ENCODE measurements at regions not wholly inside any gene's neighbourhood (a gene's known extent, or its start where the extent isn't known, plus 50 kb on each side); places are given as distances from the start of the nearest gene placed in this dataset.

DNA sequence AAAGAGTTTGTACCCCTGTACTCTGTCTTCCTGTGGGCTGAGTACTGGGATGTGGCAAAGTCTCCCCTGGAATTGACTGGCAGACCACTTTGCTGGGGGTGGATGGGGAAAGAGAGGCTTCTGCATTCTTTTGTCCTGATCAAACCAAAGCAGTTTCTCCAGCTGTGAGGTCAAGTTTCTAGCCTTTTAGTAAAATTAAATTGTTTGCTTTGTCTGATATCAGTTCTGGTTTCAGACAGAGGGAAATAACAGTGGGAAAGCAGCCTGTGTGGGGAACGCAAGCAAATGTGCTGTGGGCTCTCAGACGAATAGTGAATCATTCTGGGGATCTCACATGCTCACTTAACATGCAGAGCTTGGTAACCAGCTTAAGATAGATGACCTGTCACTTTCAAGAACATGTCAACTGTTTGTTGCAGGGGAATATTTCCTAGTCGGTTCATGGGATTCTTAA, 151.6 kb downstream of the FAT3 start:
- 20% methylated on average over 3 of the region's 3 CpGs for WGBS (ENCODE audit: missing lambda C conversion rate)
- Histone ChIP-seq H3K4me1 (peaks cover 10% of the 10 kb centered on the region), H3K9me3 (no peaks in the 10 kb centered on the region), H3K27ac (no peak overlapping the region), H3K4me3 (no peak overlapping the region), H3K4me2 (peak overlapping the region; percentile 33; the same call in 2 of the 3 replicates)
- ATAC-seq = peak in 1 of 2 experiments; percentile 70; a peak in 3 of 6 replicates
- TF ChIP-seq NR3C1 (IDR thresholded peaks at IDR 0.05) (no peak), ZSCAN20 (CRISPR knock-in tag; IDR thresholded peaks at IDR 0.05) (no peak), EP300 (IDR thresholded peaks at IDR 0.05) (no peak), ZFP36 (IDR thresholded peaks at IDR 0.05; ENCODE audit: borderline replicate concordance, partially characterized antibody) (no peak), RAD21 (conservative IDR thresholded peaks at IDR 0.05 in 1 of 2, IDR thresholded peaks at IDR 0.05 in 1 of 2) (no peak), NFE2L2 (conservative IDR thresholded peaks at IDR 0.05; ENCODE audit: low read length) (no peak), RNF2 (IDR thresholded peaks at IDR 0.05; ENCODE audit: borderline replicate concordance, low read depth) (no peak), HOXB5 (CRISPR knock-in tag; IDR thresholded peaks at IDR 0.05) (no peak), POLR2AphosphoS2 (conservative IDR thresholded peaks at IDR 0.05; ENCODE audit: low read length) (no peak), RCOR1 (IDR thresholded peaks at IDR 0.05; ENCODE audit: low read depth, low read length) (no peak), KDM5A (IDR thresholded peaks at IDR 0.05) (no peak)
- TF ChIP-seq, protein P1, sequence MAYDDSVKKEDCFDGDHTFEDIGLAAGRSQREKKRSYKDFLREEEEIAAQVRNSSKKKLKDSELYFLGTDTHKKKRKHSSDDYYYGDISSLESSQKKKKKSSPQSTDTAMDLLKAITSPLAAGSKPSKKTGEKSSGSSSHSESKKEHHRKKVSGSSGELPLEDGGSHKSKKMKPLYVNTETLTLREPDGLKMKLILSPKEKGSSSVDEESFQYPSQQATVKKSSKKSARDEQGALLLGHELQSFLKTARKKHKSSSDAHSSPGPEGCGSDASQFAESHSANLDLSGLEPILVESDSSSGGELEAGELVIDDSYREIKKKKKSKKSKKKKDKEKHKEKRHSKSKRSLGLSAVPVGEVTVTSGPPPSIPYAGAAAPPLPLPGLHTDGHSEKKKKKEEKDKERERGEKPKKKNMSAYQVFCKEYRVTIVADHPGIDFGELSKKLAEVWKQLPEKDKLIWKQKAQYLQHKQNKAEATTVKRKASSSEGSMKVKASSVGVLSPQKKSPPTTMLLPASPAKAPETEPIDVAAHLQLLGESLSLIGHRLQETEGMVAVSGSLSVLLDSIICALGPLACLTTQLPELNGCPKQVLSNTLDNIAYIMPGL (CRISPR knock-in tag; IDR thresholded peaks at IDR 0.05; ENCODE audit: borderline replicate concordance) = no peak
- peak in 1 of 2 experiments; percentile 45 for DNase-seq (ENCODE audit: low read depth in 1 of 2, low spot score in 1 of 2)
- no peak for FAIRE-seq
- CTCF ChIA-PET = interaction anchor here (0.9 to 1.8 kb wide), 3 partner anchors 8 to 20 kb away, joined by 3 to 5 read pairs (median 5); no protein-coding TSS in a partner anchor
- POLR2A ChIA-PET = no interaction called here

DNA sequence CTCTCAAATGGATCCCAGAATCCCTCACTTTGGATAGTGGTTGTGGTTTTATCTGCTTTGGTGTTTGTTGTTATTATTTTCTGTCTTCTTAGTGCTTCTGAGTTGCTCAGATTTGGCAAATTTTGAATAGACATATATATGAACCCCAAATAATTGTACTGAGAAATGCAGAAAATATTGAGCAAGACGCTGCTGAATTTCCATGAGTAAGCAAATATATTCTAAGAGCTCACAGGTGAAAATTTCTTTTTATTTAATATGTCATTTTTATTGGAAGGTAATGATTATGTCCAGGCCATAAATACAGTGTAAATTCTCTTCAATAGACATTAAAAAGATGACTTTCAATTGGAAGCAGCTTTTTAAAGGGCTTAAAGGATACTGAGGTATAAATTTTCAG, 152.1 kb downstream of the FAT3 start:
- DNase-seq (ENCODE audit: low read depth in 1 of 2, low spot score in 1 of 2) (no peak), ATAC-seq (no peak), FAIRE-seq (no peak)
- Histone ChIP-seq H3K27ac (no peak overlapping the region), H3K4me3 (no peak overlapping the region), H3K4me1 (peaks cover 10% of the 10 kb centered on the region), H3K4me2 (peak overlapping the region; percentile 33; the same call in 2 of the 3 replicates), H3K9me3 (no peaks in the 10 kb centered on the region)
- ChIA-PET POLR2A (no interaction called here), CTCF (interaction anchor here (0.9 to 1.8 kb wide), 3 partner anchors 8 to 19 kb away, joined by 3 to 5 read pairs (median 5); no protein-coding TSS in a partner anchor)
- 72% methylated on average over 1 of the region's 1 CpG for WGBS (ENCODE audit: missing lambda C conversion rate)
- no peak for TF ChIP-seq KDM5A (IDR thresholded peaks at IDR 0.05)
- TF ChIP-seq, protein P2, sequence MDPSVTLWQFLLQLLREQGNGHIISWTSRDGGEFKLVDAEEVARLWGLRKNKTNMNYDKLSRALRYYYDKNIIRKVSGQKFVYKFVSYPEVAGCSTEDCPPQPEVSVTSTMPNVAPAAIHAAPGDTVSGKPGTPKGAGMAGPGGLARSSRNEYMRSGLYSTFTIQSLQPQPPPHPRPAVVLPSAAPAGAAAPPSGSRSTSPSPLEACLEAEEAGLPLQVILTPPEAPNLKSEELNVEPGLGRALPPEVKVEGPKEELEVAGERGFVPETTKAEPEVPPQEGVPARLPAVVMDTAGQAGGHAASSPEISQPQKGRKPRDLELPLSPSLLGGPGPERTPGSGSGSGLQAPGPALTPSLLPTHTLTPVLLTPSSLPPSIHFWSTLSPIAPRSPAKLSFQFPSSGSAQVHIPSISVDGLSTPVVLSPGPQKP (IDR thresholded peaks at IDR 0.05; ENCODE audit: low read depth, low read length) = no peak
- TF ChIP-seq FOXS1 (CRISPR knock-in tag; IDR thresholded peaks at IDR 0.05) = no peak
- peak; percentile 57 for TF ChIP-seq MAFK (IDR thresholded peaks at IDR 0.05; ENCODE audit: partially characterized antibody)

DNA sequence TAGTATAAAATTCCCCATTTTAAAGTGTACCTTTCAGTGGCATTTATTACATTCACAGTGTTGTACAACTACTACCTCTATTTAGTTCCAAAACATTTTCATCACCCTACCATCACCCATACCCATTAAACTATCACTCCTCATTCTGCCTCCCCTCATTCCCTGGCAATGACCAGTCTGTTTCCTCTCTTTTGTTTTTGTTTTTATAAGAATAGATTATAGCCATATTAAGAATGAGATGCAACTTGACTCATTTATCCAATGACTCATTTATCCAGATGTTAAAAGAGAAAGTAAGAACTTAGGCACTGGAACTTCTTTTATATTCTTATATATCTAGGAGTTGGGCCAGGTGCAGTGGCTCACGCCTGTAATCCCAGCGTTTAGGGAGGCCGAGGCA, 156.3 kb downstream of the FAT3 start:
- TF ChIP-seq MYC (IDR thresholded peaks at IDR 0.05; ENCODE audit: borderline replicate concordance, low read length) = no peak
- TF ChIP-seq MAFK (IDR thresholded peaks at IDR 0.05; ENCODE audit: partially characterized antibody) = no peak
- no peak for TF ChIP-seq ZSCAN20 (CRISPR knock-in tag; IDR thresholded peaks at IDR 0.05)
- no peak for TF ChIP-seq ZC3H11A (IDR thresholded peaks at IDR 0.05)
- TF ChIP-seq CHD2 (IDR thresholded peaks at IDR 0.05; ENCODE audit: low read length, partially characterized antibody) = no peak
- no peak for ATAC-seq
- Histone ChIP-seq H3K27ac (no peak overlapping the region), H3K9me3 (no peaks in the 10 kb centered on the region), H3K4me1 (peaks cover 31% of the 10 kb centered on the region), H3K4me2 (no peak overlapping the region), H3K4me3 (no peak overlapping the region)
- 86% methylated on average over 3 of the region's 3 CpGs for WGBS (ENCODE audit: missing lambda C conversion rate)
- no peak for DNase-seq (ENCODE audit: low read depth in 1 of 2, low spot score in 1 of 2)
- POLR2A ChIA-PET = no interaction called here
- no peak for FAIRE-seq
- CTCF ChIA-PET = no interaction called here
